ENCODE measurements at regions not wholly inside any gene's neighbourhood (a gene's known extent, or its start where the extent isn't known, plus 50 kb on each side); places are given as distances from the start of the nearest gene placed in this dataset.

DNA sequence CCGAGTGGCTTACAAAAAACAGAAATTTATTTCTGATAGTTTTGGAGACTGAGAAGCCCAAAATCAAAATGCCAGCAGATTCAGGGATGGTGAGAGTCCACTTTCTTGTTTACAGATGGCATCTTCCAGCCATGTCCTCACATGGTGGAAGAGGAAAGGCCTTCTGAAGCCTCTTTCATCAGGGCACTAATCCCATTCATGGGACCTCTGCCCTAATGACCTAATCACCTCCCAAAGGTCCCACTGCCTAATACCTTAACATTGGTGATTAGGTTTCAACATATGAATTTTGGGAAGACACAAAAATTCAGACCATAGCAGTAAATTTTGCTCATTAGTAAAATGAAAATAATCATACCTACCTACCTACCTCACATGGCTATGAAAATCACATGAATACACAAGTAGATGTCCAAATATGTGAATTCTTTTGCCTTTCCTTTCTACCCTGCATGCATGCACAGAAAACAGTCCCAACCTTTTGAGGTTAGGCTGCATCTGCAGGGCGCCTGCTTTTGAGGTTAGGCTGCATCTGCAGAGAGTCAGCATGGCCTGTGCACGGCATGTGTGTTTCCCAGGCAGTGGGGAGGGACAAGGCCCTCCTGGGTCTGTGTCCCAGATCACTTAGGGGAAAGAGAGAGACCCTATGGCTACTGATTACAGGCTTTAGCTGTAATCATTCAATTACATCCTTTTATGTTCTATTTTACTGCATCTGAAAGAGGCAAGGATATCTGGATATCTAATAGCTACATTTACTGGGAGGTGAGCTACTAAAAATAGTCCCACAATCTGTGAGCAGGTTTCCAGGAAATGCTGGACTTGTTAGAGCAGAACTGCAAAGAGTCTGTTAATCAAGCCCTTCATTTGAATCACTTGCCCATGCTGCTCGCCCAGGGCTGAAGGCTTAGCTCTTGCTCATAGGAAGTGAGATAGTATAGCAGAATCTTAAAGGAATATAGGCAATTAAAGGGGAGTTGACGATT lies 497.7 kb upstream of the MARCKS start:
- TF ChIP-seq, protein P1, sequence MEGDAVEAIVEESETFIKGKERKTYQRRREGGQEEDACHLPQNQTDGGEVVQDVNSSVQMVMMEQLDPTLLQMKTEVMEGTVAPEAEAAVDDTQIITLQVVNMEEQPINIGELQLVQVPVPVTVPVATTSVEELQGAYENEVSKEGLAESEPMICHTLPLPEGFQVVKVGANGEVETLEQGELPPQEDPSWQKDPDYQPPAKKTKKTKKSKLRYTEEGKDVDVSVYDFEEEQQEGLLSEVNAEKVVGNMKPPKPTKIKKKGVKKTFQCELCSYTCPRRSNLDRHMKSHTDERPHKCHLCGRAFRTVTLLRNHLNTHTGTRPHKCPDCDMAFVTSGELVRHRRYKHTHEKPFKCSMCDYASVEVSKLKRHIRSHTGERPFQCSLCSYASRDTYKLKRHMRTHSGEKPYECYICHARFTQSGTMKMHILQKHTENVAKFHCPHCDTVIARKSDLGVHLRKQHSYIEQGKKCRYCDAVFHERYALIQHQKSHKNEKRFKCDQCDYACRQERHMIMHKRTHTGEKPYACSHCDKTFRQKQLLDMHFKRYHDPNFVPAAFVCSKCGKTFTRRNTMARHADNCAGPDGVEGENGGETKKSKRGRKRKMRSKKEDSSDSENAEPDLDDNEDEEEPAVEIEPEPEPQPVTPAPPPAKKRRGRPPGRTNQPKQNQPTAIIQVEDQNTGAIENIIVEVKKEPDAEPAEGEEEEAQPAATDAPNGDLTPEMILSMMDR (IDR thresholded peaks at IDR 0.05), result no peak
- TF ChIP-seq, protein P2, sequence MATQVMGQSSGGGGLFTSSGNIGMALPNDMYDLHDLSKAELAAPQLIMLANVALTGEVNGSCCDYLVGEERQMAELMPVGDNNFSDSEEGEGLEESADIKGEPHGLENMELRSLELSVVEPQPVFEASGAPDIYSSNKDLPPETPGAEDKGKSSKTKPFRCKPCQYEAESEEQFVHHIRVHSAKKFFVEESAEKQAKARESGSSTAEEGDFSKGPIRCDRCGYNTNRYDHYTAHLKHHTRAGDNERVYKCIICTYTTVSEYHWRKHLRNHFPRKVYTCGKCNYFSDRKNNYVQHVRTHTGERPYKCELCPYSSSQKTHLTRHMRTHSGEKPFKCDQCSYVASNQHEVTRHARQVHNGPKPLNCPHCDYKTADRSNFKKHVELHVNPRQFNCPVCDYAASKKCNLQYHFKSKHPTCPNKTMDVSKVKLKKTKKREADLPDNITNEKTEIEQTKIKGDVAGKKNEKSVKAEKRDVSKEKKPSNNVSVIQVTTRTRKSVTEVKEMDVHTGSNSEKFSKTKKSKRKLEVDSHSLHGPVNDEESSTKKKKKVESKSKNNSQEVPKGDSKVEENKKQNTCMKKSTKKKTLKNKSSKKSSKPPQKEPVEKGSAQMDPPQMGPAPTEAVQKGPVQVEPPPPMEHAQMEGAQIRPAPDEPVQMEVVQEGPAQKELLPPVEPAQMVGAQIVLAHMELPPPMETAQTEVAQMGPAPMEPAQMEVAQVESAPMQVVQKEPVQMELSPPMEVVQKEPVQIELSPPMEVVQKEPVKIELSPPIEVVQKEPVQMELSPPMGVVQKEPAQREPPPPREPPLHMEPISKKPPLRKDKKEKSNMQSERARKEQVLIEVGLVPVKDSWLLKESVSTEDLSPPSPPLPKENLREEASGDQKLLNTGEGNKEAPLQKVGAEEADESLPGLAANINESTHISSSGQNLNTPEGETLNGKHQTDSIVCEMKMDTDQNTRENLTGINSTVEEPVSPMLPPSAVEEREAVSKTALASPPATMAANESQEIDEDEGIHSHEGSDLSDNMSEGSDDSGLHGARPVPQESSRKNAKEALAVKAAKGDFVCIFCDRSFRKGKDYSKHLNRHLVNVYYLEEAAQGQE (IDR thresholded peaks at IDR 0.05; ENCODE audit: insufficient read depth in 1 of 2, low read depth in 2 of 2, low read length in 1 of 2), result no peak
- TF ChIP-seq TCF7L2 (IDR thresholded peaks at IDR 0.05; ENCODE audit: low read depth, low read length), result no peak
- TF ChIP-seq POLR2AphosphoS5 (IDR thresholded peaks at IDR 0.05; ENCODE audit: low read depth, low read length), result no peak
